TTC549 (cell line): ENCODE measurements at regions not wholly inside any gene's neighbourhood (a gene's known extent, or its start where the extent isn't known, plus 50 kb on each side); places are given as distances from the start of the nearest gene placed in this dataset.
"Not testable (repeated sequence)": the region's sequence is repeated elsewhere in the genome, so short reads cannot be mapped to it uniquely, and the experiment has no call there.

Experiments used
- FAIRE-seq: peaks from 2 replicates; lab custom pipeline; 2012; peaks lifted over from hg19 to GRCh38; lab: Jason Lieb, UNC

- no peak for FAIRE-seq
Observed at GRCh38 chr1:60949826-60950197, 132.5 kb upstream of the NFIA start.

GRCh38 chr1:60949154-60949825 is 133.1 kb upstream of the NFIA start:
- no peak for FAIRE-seq

- FAIRE-seq, result no peak
Observed at GRCh38 chr1:60948486-60948885, 133.9 kb upstream of the NFIA start.

- no peak for FAIRE-seq
Observed at GRCh38 chr1:60947367-60947766, 135.0 kb upstream of the NFIA start.

GRCh38 chr1:60942896-60943638 is 139.3 kb upstream of the NFIA start:
- no peak for FAIRE-seq

GRCh38 chr1:60942291-60942690 is 140.1 kb upstream of the NFIA start:
- FAIRE-seq, result no peak

- FAIRE-seq, result not testable (repeated sequence)
Observed at GRCh38 chr1:60940685-60941084, 141.7 kb upstream of the NFIA start.

GRCh38 chr1:60937720-60938119 is 144.6 kb upstream of the NFIA start:
- FAIRE-seq, result no peak

GRCh38 chr1:60936591-60937342 is 145.6 kb upstream of the NFIA start:
- FAIRE-seq, result no peak

- no peak for FAIRE-seq
Observed at GRCh38 chr1:60936163-60936562, 146.2 kb upstream of the NFIA start.

- no peak for FAIRE-seq
Observed at GRCh38 chr1:60935599-60936110, 146.7 kb upstream of the NFIA start.

GRCh38 chr1:60930130-60930529 is 152.2 kb upstream of the NFIA start:
- no peak for FAIRE-seq

- FAIRE-seq, result no peak
Observed at GRCh38 chr1:60924964-60925798, 157.2 kb upstream of the NFIA start.

GRCh38 chr1:60924165-60924564 is 158.2 kb upstream of the NFIA start:
- FAIRE-seq, result no peak

- FAIRE-seq, result no peak
Observed at GRCh38 chr1:60923389-60924087, 158.8 kb upstream of the NFIA start.

GRCh38 chr1:60922304-60922703 is 160.1 kb upstream of the NFIA start:
- FAIRE-seq, result no peak

GRCh38 chr1:60921175-60921574 is 161.2 kb upstream of the NFIA start:
- no peak for FAIRE-seq

GRCh38 chr1:60920561-60920960 is 161.8 kb upstream of the NFIA start:
- FAIRE-seq, result no peak

- no peak for FAIRE-seq
Observed at GRCh38 chr1:60918867-60919266, 163.5 kb upstream of the NFIA start.

- FAIRE-seq, result no peak
Observed at GRCh38 chr1:60916906-60917305, 165.5 kb upstream of the NFIA start.

- no peak for FAIRE-seq
Observed at GRCh38 chr1:60916199-60916598, 166.2 kb upstream of the NFIA start.

- no peak for FAIRE-seq
Observed at GRCh38 chr1:60915441-60915840, 166.9 kb upstream of the NFIA start.
